SU-DHL-6 (cell line): ENCODE measurements at regions not wholly inside any gene's neighbourhood (a gene's known extent, or its start where the extent isn't known, plus 50 kb on each side); places are given as distances from the start of the nearest gene placed in this dataset.

Source experiments
- H2AFZ ChIP-seq: fragments of 200-600 bp; sonication (generic); 2 replicates; pipeline ENCODE4 v1.6.1; 2014; ENCODE audit warnings: low read depth, mild to moderate bottlenecking, moderate library complexity, mixed read lengths, antibody characterized with exemption, low read length; ENCODE audit not compliant: severe bottlenecking
- H3F3A ChIP-seq: fragments of 200-600 bp; shearing (Covaris generic); 2 replicates; pipeline ENCODE4 v1.6.0; 2016; ENCODE audit warnings: antibody characterized with exemption, mild to moderate bottlenecking; ENCODE audit not compliant: insufficient read depth
- H3K27ac ChIP-seq: fragments of 200-600 bp; sonication (generic); 2 replicates; pipeline ENCODE4 v1.5.1; 2016; ENCODE audit warnings: low read depth, mild to moderate bottlenecking, low read length, moderate library complexity, mixed read lengths
- H3K27me3 ChIP-seq: fragments of 200-600 bp; sonication (generic), shearing (Covaris generic); 2 replicates; pipeline ENCODE4 v1.6.0; 2014; ENCODE audit warnings: mild to moderate bottlenecking, low read length
- H3K36me3 ChIP-seq: fragments of 200-600 bp; sonication (generic); 2 replicates; pipeline ENCODE4 v1.6.1; 2014; ENCODE audit warnings: mild to moderate bottlenecking, low read length, mixed read lengths
- H3K4me2 ChIP-seq: fragments of 300-600, 200-600 bp; shearing (Covaris generic), sonication (generic); 2 replicates; pipeline ENCODE4 v1.6.0; 2014; ENCODE audit warnings: low read length, low read depth, mild to moderate bottlenecking; ENCODE audit not compliant: poor library complexity, severe bottlenecking
- H3K4me3 ChIP-seq: fragments of 200-600 bp; sonication (generic); 2 replicates; pipeline ENCODE4 v1.5.1; 2014; ENCODE audit warnings: antibody characterized with exemption, low read length, mild to moderate bottlenecking, mixed read lengths; ENCODE audit not compliant: insufficient read depth, poor library complexity, severe bottlenecking
- H3K79me2 ChIP-seq: fragments of 200-600 bp; sonication (generic); 2 replicates; pipeline ENCODE4 v1.6.1; 2014; ENCODE audit warnings: mild to moderate bottlenecking, low read length, moderate library complexity; ENCODE audit not compliant: insufficient read depth
- H3K9ac ChIP-seq: fragments of 200-600 bp; sonication (generic); 2 replicates; pipeline ENCODE4 v1.7.0; 2014; ENCODE audit warnings: mild to moderate bottlenecking, low read length
- H3K9me2 ChIP-seq: fragments of 200-600 bp; sonication (generic); replicated peaks from 2 replicates; pipeline ENCODE4 v1.6.1; 2014; ENCODE audit warnings: low read length; ENCODE audit not compliant: insufficient read depth
- H3K9me3 ChIP-seq: fragments of 200-600 bp; sonication (generic); 2 replicates; pipeline ENCODE4 v1.6.1; 2014; ENCODE audit warnings: low read length, mixed read lengths; ENCODE audit not compliant: insufficient read depth
- H4K20me1 ChIP-seq: fragments of 200-600 bp; sonication (generic); 2 replicates; pipeline ENCODE4 v1.6.1; 2014; ENCODE audit warnings: low read depth, mild to moderate bottlenecking, antibody characterized with exemption, low read length, moderate library complexity, mixed read lengths
- CTCF ChIP-seq: fragments of 200-600 bp; sonication (generic); IDR thresholded peaks from one replicate; pipeline ENCODE4 v1.5.1; 2017; ENCODE audit warnings: antibody characterized with exemption, mild to moderate bottlenecking, low read length, moderate library complexity; ENCODE audit not compliant: insufficient read depth, poor library complexity, severe bottlenecking
- EZH2phosphoT487 ChIP-seq: fragments of 200-600 bp; sonication (generic), shearing (Covaris generic); conservative IDR thresholded peaks from 2 replicates; pipeline ENCODE4 v1.6.1; 2018; ENCODE audit warnings: mild to moderate bottlenecking, antibody characterized with exemption, low read length, moderate library complexity, mixed read lengths

- Histone ChIP-seq H3K79me2 (no peaks in the 10 kb centered on the region), H3K9ac (no peak overlapping the region), H3K9me2 (no peaks in the 10 kb centered on the region), H3F3A (no peaks in the 10 kb centered on the region), H3K4me3 (no peak overlapping the region), H3K4me2 (no peak overlapping the region), H3K36me3 (no peaks in the 10 kb centered on the region), H2AFZ (peak overlapping the region; percentile 2), H4K20me1 (no peaks in the 10 kb centered on the region), H3K9me3 (no peaks in the 10 kb centered on the region), H3K27ac (no peak overlapping the region), H3K27me3 (no peaks in the 10 kb centered on the region)
- TF ChIP-seq CTCF (no peak), EZH2phosphoT487 (no peak)
These were observed 1040.7 kb upstream of the ADGRB3 start for GRCh38 chr6:67594366-67594765.

GRCh38 chr6:67593247-67593646, 1041.8 kb upstream of the ADGRB3 start:
- no peaks in the 10 kb centered on the region for H4K20me1 ChIP-seq
- H3K9me2 ChIP-seq, result no peaks in the 10 kb centered on the region
- no peak overlapping the region for H3K9ac ChIP-seq
- TF ChIP-seq CTCF (no peak), EZH2phosphoT487 (no peak)
- H3K4me3 ChIP-seq, result no peak overlapping the region
- no peaks in the 10 kb centered on the region for H3K9me3 ChIP-seq
- H3K79me2 ChIP-seq, result no peaks in the 10 kb centered on the region
- H3K4me2 ChIP-seq, result no peak overlapping the region
- H3K27me3 ChIP-seq, result no peaks in the 10 kb centered on the region
- no peaks in the 10 kb centered on the region for H3K36me3 ChIP-seq
- H3F3A ChIP-seq, result no peaks in the 10 kb centered on the region
- H3K27ac ChIP-seq, result no peak overlapping the region
- H2AFZ ChIP-seq, result peak overlapping the region; percentile 30

GRCh38 chr6:67591910-67592309, 1043.2 kb upstream of the ADGRB3 start:
- Histone ChIP-seq H3K9me2 (no peaks in the 10 kb centered on the region), H3K9me3 (no peaks in the 10 kb centered on the region), H3K27me3 (no peaks in the 10 kb centered on the region), H2AFZ (no peak overlapping the region), H3F3A (no peaks in the 10 kb centered on the region), H3K27ac (no peak overlapping the region), H4K20me1 (no peaks in the 10 kb centered on the region), H3K79me2 (no peaks in the 10 kb centered on the region), H3K36me3 (no peaks in the 10 kb centered on the region), H3K4me2 (no peak overlapping the region), H3K4me3 (no peak overlapping the region), H3K9ac (no peak overlapping the region)
- TF ChIP-seq EZH2phosphoT487, result no peak
- TF ChIP-seq CTCF, result no peak

- no peaks in the 10 kb centered on the region for H3K27me3 ChIP-seq
- peaks cover 5% of the 10 kb centered on the region; the same call in 1 of the 2 replicates for H3K36me3 ChIP-seq
- no peak overlapping the region for H3K9ac ChIP-seq
- H3K9me2 ChIP-seq, result no peaks in the 10 kb centered on the region
- peak overlapping the region; percentile 82 for H2AFZ ChIP-seq
- no peaks in the 10 kb centered on the region for H3K9me3 ChIP-seq
- H3K4me2 ChIP-seq, result no peak overlapping the region
- no peaks in the 10 kb centered on the region for H3F3A ChIP-seq
- no peaks in the 10 kb centered on the region for H3K79me2 ChIP-seq
- TF ChIP-seq CTCF (no peak), EZH2phosphoT487 (no peak)
- H3K4me3 ChIP-seq, result no peak overlapping the region
- no peak overlapping the region for H3K27ac ChIP-seq
- no peaks in the 10 kb centered on the region for H4K20me1 ChIP-seq
These were observed 1067.2 kb upstream of the ADGRB3 start for GRCh38 chr6:67567842-67568241.
